Keratinocyte (primary cell): ENCODE measurements at regions not wholly inside any gene's neighbourhood (a gene's known extent, or its start where the extent isn't known, plus 50 kb on each side); places are given as distances from the start of the nearest gene placed in this dataset.

Experiments used
- DNase-seq: peaks from one replicate; pipeline ENCODE4 v3.0.0-alpha.2; 2011; ENCODE audit warnings: low read depth, missing footprints, low spot score
- FAIRE-seq: peaks from 2 replicates; lab custom pipeline; 2011; peaks lifted over from hg19 to GRCh38; lab: Jason Lieb, UNC
- H2AFZ ChIP-seq: 2 replicates; pipeline ENCODE4 v1.6.0; 2012; ENCODE audit warnings: low read length, control low read depth, inconsistent platforms; ENCODE audit not compliant: control insufficient read depth
- H3K27ac ChIP-seq: 2 replicates; pipeline ENCODE4 v1.5.1; 2011; ENCODE audit warnings: low read length; ENCODE audit not compliant: control insufficient read depth, insufficient read depth
- H3K27me3 ChIP-seq: 3 replicates; pipeline ENCODE4 v1.6.0; 2011; ENCODE audit warnings: low read length; ENCODE audit not compliant: control insufficient read depth, insufficient read depth; ENCODE audit errors: extremely low read depth
- H3K36me3 ChIP-seq, 2 experiments: 2 replicates in 1 of 2; 3 replicates in 1 of 2; pipeline ENCODE4 v1.5.1; 2011; ENCODE audit warnings: low read length in 2 of 2, mild to moderate bottlenecking in 1 of 2; ENCODE audit not compliant: control insufficient read depth in 2 of 2, insufficient read depth in 2 of 2; ENCODE audit errors: extremely low read depth in 1 of 2
- H3K4me1 ChIP-seq: 3 replicates; pipeline ENCODE4 v1.5.1; 2011; ENCODE audit warnings: low read length; ENCODE audit not compliant: control insufficient read depth, insufficient read depth; ENCODE audit errors: extremely low read depth
- H3K4me2 ChIP-seq: 3 replicates; pipeline ENCODE4 v1.6.0; 2011; ENCODE audit warnings: low read depth, low read length; ENCODE audit not compliant: control insufficient read depth, insufficient read depth; ENCODE audit errors: extremely low read depth
- H3K4me3 ChIP-seq, 3 experiments: fragments of 200-600 bp in 1 of 3; sonication (generic) in 1 of 3; 2 replicates in 2 of 3; 3 replicates in 1 of 3; pipeline ENCODE4 v1.5.1; 2011 to 2016; ENCODE audit warnings: low read length in 3 of 3, mild to moderate bottlenecking in 3 of 3, control low read depth in 2 of 3, inconsistent platforms in 1 of 3, low read depth in 1 of 3, mixed read lengths in 1 of 3, mixed run types in 1 of 3, moderate library complexity in 1 of 3; ENCODE audit not compliant: control insufficient read depth in 2 of 3, insufficient read depth in 2 of 3; ENCODE audit errors: extremely low read depth in 1 of 3
- H3K79me2 ChIP-seq: 2 replicates; pipeline ENCODE4 v1.6.0; 2012; ENCODE audit warnings: low read length; ENCODE audit not compliant: control insufficient read depth, insufficient read depth
- H3K9ac ChIP-seq: 3 replicates; pipeline ENCODE4 v1.6.0; 2011; ENCODE audit warnings: low read length; ENCODE audit not compliant: control insufficient read depth, insufficient read depth; ENCODE audit errors: extremely low read depth
- H3K9me1 ChIP-seq: 3 replicates; pipeline ENCODE4 v1.6.0; 2011; ENCODE audit warnings: low read length; ENCODE audit not compliant: control insufficient read depth, insufficient read depth; ENCODE audit errors: extremely low read depth
- H3K9me3 ChIP-seq: 2 replicates; pipeline ENCODE4 v1.5.1; 2012; ENCODE audit warnings: low read depth, low read length; ENCODE audit not compliant: control insufficient read depth
- H4K20me1 ChIP-seq: 3 replicates; pipeline ENCODE4 v1.6.0; 2011; ENCODE audit warnings: low read length; ENCODE audit not compliant: control insufficient read depth, insufficient read depth; ENCODE audit errors: extremely low read depth
- EZH2 ChIP-seq: IDR thresholded peaks from one replicate; pipeline ENCODE4 v1.6.1; 2012; ENCODE audit warnings: inconsistent platforms, mild to moderate bottlenecking, low read length, moderate library complexity
- dilution Hi-C: fragments of 300-500 bp; cut with MboI; formaldehyde crosslinking; loops from one replicate; pipeline ENCODE4 v1.7.0; 2020; ENCODE audit warnings: low sequenced_read_pairs; ENCODE audit not compliant: extremely low pct_ligation_motif_present
- TF ChIP-seq, protein P1 (sequence below), 3 experiments: IDR thresholded peaks in 1 of 3; conservative IDR thresholded peaks in 1 of 3; optimal IDR thresholded peaks in 1 of 3; 2 replicates in 2 of 3; 3 replicates in 1 of 3; pipeline versions ENCODE3 to v1.5.1; 2011; ENCODE audit warnings: low read length in 3 of 3, mild to moderate bottlenecking in 3 of 3, moderate library complexity in 2 of 3, control low read depth in 1 of 3, inconsistent platforms in 1 of 3; ENCODE audit not compliant: insufficient read depth in 2 of 3; ENCODE audit errors: extremely low read depth in 1 of 3

DNA sequence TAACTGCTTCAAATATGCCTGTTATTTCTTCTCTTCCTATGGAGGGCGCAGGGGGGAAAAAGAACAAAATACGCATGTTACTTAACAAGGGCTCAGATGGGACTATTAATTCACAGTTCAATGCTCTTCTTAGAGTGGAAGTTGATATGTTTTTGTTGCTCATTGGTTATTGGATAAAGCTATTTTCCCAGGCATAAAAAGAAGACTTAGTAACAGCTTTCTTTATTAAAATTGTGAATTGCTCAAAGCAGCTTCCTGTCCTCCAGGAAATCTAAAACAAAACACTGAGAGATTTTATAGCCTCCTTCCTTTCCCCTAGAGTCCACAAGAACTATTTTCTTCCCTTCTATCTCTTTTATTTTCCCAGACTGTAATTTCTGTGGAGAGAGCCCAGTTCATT is 180.8 kb downstream of the SH3BP4 start:
- no peaks in the 10 kb centered on the region for H3K79me2 ChIP-seq
- H3K36me3 ChIP-seq, result no peaks in the 10 kb centered on the region
- H3K9me1 ChIP-seq, result no peaks in the 10 kb centered on the region
- H3K4me2 ChIP-seq, result no peak overlapping the region
- H3K4me3 ChIP-seq, result no peak overlapping the region
- no peaks in the 10 kb centered on the region for H3K4me1 ChIP-seq
- H3K9ac ChIP-seq, result no peak overlapping the region
- H2AFZ ChIP-seq, result no peak overlapping the region
- H3K9me3 ChIP-seq, result no peaks in the 10 kb centered on the region
- TF ChIP-seq EZH2, result no peak
- TF ChIP-seq, protein P1, sequence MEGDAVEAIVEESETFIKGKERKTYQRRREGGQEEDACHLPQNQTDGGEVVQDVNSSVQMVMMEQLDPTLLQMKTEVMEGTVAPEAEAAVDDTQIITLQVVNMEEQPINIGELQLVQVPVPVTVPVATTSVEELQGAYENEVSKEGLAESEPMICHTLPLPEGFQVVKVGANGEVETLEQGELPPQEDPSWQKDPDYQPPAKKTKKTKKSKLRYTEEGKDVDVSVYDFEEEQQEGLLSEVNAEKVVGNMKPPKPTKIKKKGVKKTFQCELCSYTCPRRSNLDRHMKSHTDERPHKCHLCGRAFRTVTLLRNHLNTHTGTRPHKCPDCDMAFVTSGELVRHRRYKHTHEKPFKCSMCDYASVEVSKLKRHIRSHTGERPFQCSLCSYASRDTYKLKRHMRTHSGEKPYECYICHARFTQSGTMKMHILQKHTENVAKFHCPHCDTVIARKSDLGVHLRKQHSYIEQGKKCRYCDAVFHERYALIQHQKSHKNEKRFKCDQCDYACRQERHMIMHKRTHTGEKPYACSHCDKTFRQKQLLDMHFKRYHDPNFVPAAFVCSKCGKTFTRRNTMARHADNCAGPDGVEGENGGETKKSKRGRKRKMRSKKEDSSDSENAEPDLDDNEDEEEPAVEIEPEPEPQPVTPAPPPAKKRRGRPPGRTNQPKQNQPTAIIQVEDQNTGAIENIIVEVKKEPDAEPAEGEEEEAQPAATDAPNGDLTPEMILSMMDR (optimal IDR thresholded peaks at IDR 0.05 in 1 of 3, IDR thresholded peaks at IDR 0.05 in 1 of 3, conservative IDR thresholded peaks at IDR 0.05 in 1 of 3; ENCODE audit: extremely low read depth in 1 of 3, insufficient read depth in 2 of 3, low read length in 3 of 3), result no peak
- H3K27ac ChIP-seq, result no peak overlapping the region
- DNase-seq (no peak), FAIRE-seq (no peak)
- H3K27me3 ChIP-seq, result peaks cover 4% of the 10 kb centered on the region
- dilution Hi-C loops, result no loop called here
- H4K20me1 ChIP-seq, result no peaks in the 10 kb centered on the region

DNA sequence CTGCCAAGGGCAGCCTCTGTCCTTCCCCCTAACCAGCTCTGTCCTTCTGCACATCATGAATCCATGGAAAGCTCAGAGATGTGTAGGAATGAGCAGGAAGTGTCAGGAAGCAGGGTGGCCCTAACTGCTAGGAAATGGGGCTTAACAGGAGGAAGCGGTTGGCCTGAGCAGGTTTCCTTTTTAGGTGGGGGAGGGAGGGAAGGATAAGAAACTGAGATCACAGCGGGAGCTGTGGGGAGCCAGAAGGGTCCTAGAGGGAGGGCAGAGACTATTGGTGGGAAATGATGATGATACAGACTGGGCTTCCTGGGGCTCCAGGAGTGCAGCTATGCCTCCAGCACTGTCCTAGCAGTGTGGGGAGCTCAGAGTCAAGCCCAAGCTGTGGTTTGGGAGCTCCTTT is 182.0 kb downstream of the SH3BP4 start:
- no peaks in the 10 kb centered on the region for H3K79me2 ChIP-seq
- no peaks in the 10 kb centered on the region for H4K20me1 ChIP-seq
- H3K9me1 ChIP-seq, result no peaks in the 10 kb centered on the region
- H3K4me3 ChIP-seq, result no peak overlapping the region
- H3K9ac ChIP-seq, result no peak overlapping the region
- no peaks in the 10 kb centered on the region for H3K4me1 ChIP-seq
- H2AFZ ChIP-seq, result no peak overlapping the region
- no peaks in the 10 kb centered on the region for H3K36me3 ChIP-seq
- TF ChIP-seq, protein P1 (optimal IDR thresholded peaks at IDR 0.05 in 1 of 3, IDR thresholded peaks at IDR 0.05 in 1 of 3, conservative IDR thresholded peaks at IDR 0.05 in 1 of 3; ENCODE audit: extremely low read depth in 1 of 3, insufficient read depth in 2 of 3, low read length in 3 of 3), result no peak
- no peak for TF ChIP-seq EZH2
- no peak overlapping the region for H3K27ac ChIP-seq
- peaks cover 4% of the 10 kb centered on the region for H3K27me3 ChIP-seq
- H3K9me3 ChIP-seq, result no peaks in the 10 kb centered on the region
- no peak for FAIRE-seq
- dilution Hi-C loops, result no loop called here
- no peak for DNase-seq
- no peak overlapping the region for H3K4me2 ChIP-seq
